ENCODE measurements at regions not wholly inside any gene's neighbourhood (a gene's known extent, or its start where the extent isn't known, plus 50 kb on each side); places are given as distances from the start of the nearest gene placed in this dataset.

GRCh38 chr3:118077332-118077731 lies 957.3 kb downstream of the IGSF11 start:
- no peak for TF ChIP-seq POLR2A (IDR thresholded peaks at IDR 0.05; ENCODE audit: extremely low read depth, insufficient read length)
- H3K4me3 ChIP-seq (ENCODE audit: low read depth, low read length): no peak overlapping the region
- peak; percentile 1 for DNase-seq (ENCODE audit: low read depth)

GRCh38 chr3:118080889-118081288 lies 953.8 kb downstream of the IGSF11 start:
- no peak for TF ChIP-seq POLR2A (IDR thresholded peaks at IDR 0.05; ENCODE audit: extremely low read depth, insufficient read length)
- TF ChIP-seq, protein P1, sequence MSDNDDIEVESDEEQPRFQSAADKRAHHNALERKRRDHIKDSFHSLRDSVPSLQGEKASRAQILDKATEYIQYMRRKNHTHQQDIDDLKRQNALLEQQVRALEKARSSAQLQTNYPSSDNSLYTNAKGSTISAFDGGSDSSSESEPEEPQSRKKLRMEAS (IDR thresholded peaks at IDR 0.05; ENCODE audit: low read depth, low read length): no peak
- TF ChIP-seq MYC (IDR thresholded peaks at IDR 0.05; ENCODE audit: low read depth, low read length): no peak
- TF ChIP-seq, protein P2, sequence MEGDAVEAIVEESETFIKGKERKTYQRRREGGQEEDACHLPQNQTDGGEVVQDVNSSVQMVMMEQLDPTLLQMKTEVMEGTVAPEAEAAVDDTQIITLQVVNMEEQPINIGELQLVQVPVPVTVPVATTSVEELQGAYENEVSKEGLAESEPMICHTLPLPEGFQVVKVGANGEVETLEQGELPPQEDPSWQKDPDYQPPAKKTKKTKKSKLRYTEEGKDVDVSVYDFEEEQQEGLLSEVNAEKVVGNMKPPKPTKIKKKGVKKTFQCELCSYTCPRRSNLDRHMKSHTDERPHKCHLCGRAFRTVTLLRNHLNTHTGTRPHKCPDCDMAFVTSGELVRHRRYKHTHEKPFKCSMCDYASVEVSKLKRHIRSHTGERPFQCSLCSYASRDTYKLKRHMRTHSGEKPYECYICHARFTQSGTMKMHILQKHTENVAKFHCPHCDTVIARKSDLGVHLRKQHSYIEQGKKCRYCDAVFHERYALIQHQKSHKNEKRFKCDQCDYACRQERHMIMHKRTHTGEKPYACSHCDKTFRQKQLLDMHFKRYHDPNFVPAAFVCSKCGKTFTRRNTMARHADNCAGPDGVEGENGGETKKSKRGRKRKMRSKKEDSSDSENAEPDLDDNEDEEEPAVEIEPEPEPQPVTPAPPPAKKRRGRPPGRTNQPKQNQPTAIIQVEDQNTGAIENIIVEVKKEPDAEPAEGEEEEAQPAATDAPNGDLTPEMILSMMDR (IDR thresholded peaks at IDR 0.05; ENCODE audit: low read depth, low read length): no peak
- no peak for DNase-seq (ENCODE audit: low read depth)
- no peak overlapping the region for H3K4me3 ChIP-seq (ENCODE audit: low read depth, low read length)

GRCh38 chr3:118088696-118089095 lies 946.0 kb downstream of the IGSF11 start:
- no peak overlapping the region for H3K4me3 ChIP-seq (ENCODE audit: low read depth, low read length)
- no peak for DNase-seq (ENCODE audit: low read depth)
- TF ChIP-seq, protein P1 (IDR thresholded peaks at IDR 0.05; ENCODE audit: low read depth, low read length): no peak
- TF ChIP-seq POLR2A (IDR thresholded peaks at IDR 0.05; ENCODE audit: extremely low read depth, insufficient read length) (no peak), MYC (IDR thresholded peaks at IDR 0.05; ENCODE audit: low read depth, low read length) (no peak)
- TF ChIP-seq, protein P2 (IDR thresholded peaks at IDR 0.05; ENCODE audit: low read depth, low read length): no peak

DNA sequence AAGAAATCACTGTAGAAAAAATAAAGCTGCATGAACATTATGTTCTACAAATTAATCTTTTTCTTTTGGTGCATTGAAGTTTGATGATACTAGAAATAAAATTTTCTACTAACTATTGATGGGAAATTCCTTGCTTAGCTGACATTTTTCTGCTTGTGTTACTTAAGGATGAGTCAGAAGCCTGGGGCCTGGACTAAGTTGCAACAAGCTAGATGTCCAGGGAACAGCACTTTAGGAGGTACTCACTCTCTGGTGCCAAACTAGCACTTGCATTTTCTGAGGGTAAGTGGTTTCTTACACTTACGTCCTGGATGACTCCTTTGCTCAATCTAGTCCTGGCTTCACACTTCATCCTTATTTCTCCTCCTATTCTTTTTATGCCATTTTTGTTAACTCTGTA lies 945.1 kb downstream of the IGSF11 start:
- no peak for TF ChIP-seq MYC (IDR thresholded peaks at IDR 0.05; ENCODE audit: low read depth, low read length)
- TF ChIP-seq, protein P1 (IDR thresholded peaks at IDR 0.05; ENCODE audit: low read depth, low read length): no peak
- no peak for TF ChIP-seq POLR2A (IDR thresholded peaks at IDR 0.05; ENCODE audit: extremely low read depth, insufficient read length)
- TF ChIP-seq, protein P2 (IDR thresholded peaks at IDR 0.05; ENCODE audit: low read depth, low read length): no peak
- H3K4me3 ChIP-seq (ENCODE audit: low read depth, low read length): no peak overlapping the region
- no peak for DNase-seq (ENCODE audit: low read depth)

DNA sequence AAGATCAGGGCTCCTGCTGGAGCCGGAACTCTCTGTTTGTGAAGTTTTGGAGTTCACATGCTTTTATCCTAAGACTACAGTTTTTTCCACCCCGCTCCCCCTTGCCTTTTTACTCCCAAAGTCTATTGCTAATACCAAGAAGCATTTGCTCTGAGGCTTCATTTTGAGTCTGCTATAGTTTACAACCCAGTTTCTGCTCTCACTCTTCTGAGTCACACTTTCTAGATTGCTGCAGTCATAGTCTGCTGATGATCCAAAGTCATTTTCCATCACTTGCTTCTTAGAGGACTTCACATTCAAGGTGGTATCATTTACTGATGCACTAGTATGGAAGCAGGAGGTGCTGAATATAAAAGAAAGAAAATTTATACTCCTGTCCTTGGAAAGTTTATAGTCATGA lies 937.4 kb downstream of the IGSF11 start:
- DNase-seq (ENCODE audit: low read depth): no peak
- no peak overlapping the region for H3K4me3 ChIP-seq (ENCODE audit: low read depth, low read length)
- TF ChIP-seq MYC (IDR thresholded peaks at IDR 0.05; ENCODE audit: low read depth, low read length) (no peak), POLR2A (IDR thresholded peaks at IDR 0.05; ENCODE audit: extremely low read depth, insufficient read length) (no peak)
- TF ChIP-seq, protein P1 (IDR thresholded peaks at IDR 0.05; ENCODE audit: low read depth, low read length): no peak
- TF ChIP-seq, protein P2 (IDR thresholded peaks at IDR 0.05; ENCODE audit: low read depth, low read length): no peak

- no peak overlapping the region for H3K4me3 ChIP-seq (ENCODE audit: low read depth, low read length)
- TF ChIP-seq, protein P2 (IDR thresholded peaks at IDR 0.05; ENCODE audit: low read depth, low read length): no peak
- TF ChIP-seq, protein P1 (IDR thresholded peaks at IDR 0.05; ENCODE audit: low read depth, low read length): no peak
- no peak for TF ChIP-seq MYC (IDR thresholded peaks at IDR 0.05; ENCODE audit: low read depth, low read length)
- no peak for DNase-seq (ENCODE audit: low read depth)
Measured at GRCh38 chr3:118097660-118098059, 937.0 kb downstream of the IGSF11 start.
